ENCODE measurements at regions not wholly inside any gene's neighbourhood (a gene's known extent, or its start where the extent isn't known, plus 50 kb on each side); places are given as distances from the start of the nearest gene placed in this dataset.
"Not testable (repeated sequence)": the region's sequence is repeated elsewhere in the genome, so short reads cannot be mapped to it uniquely, and the experiment has no call there.

GRCh38 chr15:46960581-46960980 is 756.7 kb upstream of the SEMA6D start:
- DNase-seq (ENCODE audit: low read depth) = no peak

GRCh38 chr15:46961795-46962194 is 755.5 kb upstream of the SEMA6D start:
- DNase-seq (ENCODE audit: low read depth) = no peak

- DNase-seq (ENCODE audit: low read depth) = not testable (repeated sequence)
Measured at GRCh38 chr15:46988055-46988454, 729.2 kb upstream of the SEMA6D start.

- DNase-seq (ENCODE audit: low read depth) = no peak
Measured at GRCh38 chr15:46996359-46996758, 720.9 kb upstream of the SEMA6D start.

DNA sequence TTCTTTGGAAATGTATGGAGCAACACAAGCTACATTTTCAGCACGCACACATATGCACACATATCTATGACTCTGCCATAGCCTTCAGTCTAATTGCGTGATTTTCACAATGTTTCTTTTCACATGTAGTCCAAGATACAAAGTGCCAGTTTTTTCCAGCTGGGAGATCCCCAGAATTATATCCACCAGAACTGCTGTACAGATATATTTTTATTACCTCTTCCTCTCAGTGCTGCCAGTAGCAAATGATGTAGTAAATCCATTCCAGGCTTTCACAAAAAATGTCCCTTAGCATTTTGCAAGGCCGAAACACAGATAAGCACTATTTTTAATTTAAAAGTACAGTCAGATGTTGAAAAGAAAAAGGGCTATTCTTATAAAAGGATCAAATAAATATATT is 719.8 kb upstream of the SEMA6D start:
- DNase-seq (ENCODE audit: low read depth) = no peak

DNA sequence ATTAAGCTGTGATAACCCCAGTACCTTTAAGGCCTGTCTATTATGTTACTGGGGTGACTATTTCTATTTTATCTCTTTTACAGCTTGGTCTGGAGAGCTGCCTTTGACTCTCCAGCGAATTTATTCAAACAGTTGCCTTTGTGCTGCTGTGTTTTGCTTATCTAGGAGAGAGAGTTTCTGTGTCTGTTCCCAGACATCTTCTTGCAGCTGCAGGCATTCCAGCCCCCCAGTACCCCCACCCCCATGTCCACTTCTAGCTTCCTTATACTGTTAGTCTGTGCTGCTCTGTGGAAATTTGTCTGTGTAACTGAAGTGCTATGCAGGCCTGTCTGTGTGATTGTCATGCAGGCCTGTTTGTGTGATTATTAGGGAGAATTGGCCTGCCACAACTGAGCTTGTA is 713.7 kb upstream of the SEMA6D start:
- no peak for DNase-seq (ENCODE audit: low read depth)

GRCh38 chr15:47013446-47013845 is 703.9 kb upstream of the SEMA6D start:
- no peak for DNase-seq (ENCODE audit: low read depth)

- no peak for DNase-seq (ENCODE audit: low read depth)
Measured at GRCh38 chr15:47027322-47027946, 689.9 kb upstream of the SEMA6D start.

DNA sequence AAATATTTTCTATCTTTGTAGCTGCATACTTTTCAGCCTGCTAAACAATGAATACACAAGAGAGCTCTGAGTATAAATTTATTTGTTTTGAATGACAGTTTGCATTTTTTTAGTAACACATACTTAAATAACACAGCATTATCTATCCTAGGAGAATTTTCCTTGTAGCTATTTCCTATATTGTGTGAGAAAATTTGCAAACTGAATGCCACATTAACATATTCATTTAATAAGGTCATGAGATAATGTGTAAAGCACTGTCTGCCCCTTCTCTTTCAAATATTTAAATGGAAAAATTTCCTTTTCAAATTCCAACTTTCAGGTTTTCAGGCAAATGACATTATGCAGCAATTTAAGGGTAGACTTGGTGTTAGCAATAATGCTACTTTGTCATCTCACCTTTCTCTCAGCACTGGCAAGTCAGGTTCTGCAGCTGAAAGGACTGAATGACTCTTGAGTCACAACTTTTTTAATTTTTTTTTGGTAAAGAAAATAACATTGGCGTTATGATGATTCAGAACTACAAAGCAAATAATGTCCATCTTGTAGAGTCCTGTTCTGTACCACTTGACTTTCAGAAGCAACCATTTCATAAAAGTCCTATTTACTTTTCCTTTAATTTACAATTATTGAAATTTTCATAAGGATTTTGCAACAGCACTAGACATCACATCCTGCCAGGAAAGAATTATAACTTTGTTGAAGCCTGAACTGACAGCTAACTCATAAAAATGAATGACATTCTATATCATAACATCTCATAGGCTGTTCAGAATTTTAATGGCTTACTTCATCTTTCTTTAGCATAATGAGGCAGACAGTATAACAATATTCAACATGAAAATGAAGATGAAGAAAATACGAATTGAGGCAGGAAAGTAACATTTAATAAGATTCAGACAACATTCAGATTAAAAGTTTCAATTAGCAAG is 681.6 kb upstream of the SEMA6D start:
- DNase-seq (ENCODE audit: low read depth) = no peak

DNA sequence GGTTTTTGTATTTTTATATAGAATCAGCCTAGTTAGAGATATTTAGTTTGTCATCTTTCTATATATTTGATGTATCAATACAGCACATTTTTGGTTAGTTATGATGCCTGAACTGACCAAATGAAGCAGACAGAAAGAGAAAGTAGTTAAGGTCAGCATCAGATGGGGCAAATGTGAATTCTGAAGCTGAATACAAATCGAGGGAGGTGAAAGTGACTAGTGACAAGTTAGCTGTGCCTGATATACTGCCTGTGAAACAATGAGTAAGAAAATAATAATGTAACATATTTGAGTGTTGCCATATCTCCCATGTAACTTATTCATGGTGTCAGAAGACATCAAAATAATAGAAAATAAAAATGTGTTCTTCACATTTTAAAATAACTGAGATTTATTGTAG is 680.3 kb upstream of the SEMA6D start:
- DNase-seq (ENCODE audit: low read depth) = no peak

GRCh38 chr15:47039225-47039624 is 678.1 kb upstream of the SEMA6D start:
- no peak for DNase-seq (ENCODE audit: low read depth)

DNA sequence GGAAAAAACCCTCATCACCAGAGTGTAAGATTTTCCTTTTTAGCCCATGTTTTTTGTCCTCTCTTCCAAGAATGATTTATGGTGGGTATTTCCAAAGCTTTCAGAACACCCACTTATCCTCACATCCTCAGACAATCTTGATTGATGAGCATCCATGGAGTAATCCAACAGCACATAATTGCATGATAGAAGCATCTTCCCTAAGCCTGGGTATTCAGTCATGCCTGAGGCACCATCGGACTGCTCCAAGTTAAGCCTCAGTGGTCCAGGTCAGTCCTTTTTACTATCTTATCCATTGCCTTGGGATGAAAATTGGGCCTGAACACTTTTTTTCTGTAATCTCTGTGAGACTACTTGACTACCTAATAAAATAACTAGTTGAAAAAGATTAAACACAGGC is 676.0 kb upstream of the SEMA6D start:
- DNase-seq (ENCODE audit: low read depth) = no peak

GRCh38 chr15:47047981-47048380 is 669.3 kb upstream of the SEMA6D start:
- DNase-seq (ENCODE audit: low read depth) = not testable (repeated sequence)

DNA sequence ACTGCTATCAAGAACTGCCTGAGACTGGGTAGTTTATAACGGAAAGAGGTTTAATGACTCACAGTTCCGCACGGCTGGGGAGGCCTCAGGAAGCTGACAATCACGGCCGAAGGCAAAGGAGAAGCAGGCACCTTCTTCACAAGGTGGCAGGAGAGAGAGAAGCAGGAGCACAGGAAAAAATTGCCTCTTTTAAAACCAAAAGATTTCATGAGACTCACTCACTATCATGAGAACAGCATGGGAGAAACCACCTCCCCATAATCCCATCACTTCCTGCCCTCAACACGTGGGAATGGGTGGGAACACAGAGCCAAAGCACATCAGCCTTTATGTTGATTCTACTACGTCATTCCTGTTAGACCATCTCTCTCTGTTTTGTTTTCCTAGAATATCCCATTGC is 650.9 kb upstream of the SEMA6D start:
- DNase-seq (ENCODE audit: low read depth) = no peak

- DNase-seq (ENCODE audit: low read depth) = not testable (repeated sequence)
Measured at GRCh38 chr15:47077846-47078245, 639.5 kb upstream of the SEMA6D start.

DNA sequence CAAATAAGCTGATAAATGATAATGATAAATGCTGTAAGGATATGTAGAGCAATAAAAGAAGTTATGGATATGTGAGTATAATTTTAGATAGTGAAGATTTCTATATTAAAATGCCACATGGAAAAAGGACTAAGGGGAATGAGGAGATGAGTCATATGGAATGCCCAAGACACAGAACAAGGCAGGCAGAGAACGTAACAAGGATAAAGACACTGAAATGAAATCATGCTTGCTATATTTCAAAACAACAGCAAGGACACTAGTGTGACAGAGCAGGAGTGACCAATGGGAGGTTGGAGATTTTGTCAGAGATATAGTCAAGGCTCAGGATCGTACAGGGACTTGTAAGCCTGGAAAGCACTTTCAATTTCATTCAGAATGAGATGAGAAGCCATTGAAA is 621.5 kb upstream of the SEMA6D start:
- no peak for DNase-seq (ENCODE audit: low read depth)

DNA sequence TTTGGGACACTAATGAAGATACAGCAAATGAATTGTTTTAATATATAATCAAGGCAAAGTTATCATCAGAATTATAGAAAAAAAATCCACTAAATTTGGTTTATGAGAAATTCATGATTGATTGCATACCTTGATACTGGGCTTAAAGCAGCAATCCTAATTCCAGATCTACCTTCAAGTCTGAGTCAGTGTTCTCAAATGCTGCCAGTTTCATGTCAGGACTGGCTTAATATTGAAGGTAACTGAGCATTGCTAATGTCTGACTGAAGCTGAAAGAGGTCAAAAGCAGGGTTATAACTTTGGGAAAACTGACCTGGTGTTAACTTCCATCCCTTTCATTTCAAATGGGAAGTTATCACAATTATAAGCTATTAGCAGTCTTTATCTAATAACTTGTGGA is 618.8 kb upstream of the SEMA6D start:
- DNase-seq (ENCODE audit: low read depth) = not testable (repeated sequence)

DNA sequence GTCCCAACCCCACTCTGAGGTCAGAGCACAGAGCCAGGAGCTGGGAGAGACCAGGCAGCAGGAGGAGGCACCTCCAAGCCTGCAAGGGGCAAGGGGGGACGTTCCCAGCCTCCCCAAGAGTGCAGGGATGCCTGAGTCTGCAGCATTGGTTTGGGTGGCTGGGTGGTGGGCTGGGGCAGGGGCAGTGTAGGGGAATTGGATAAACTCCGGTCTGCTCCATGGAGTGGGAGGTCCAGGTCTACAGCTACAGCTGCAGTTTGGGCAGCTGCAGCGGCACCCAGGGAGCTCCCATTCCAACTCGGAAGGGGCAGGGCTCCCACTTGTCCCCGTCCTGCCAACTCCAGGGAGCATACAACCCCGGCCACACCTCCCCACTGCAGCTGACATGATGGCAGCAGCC is 617.5 kb upstream of the SEMA6D start:
- not testable (repeated sequence) for DNase-seq (ENCODE audit: low read depth)

DNA sequence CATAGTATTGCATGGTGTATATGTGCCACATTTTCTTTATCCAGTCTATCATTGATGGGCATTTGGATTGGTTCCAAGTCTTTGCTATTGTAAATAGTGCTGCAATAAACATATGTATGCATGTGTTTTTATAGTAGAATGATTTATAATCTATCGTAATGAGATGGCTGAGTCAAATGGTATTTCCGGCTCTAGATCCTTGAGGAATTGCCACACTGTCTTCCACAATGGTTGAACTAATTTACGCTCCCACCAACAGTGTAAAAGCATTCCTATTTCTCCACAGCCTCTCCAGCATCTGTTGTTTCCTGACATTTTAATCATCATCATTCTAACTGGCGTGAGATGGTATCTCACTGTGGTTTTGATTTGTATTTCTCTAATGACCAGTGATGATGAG is 608.5 kb upstream of the SEMA6D start:
- not testable (repeated sequence) for DNase-seq (ENCODE audit: low read depth)

GRCh38 chr15:47116698-47117097 is 600.6 kb upstream of the SEMA6D start:
- DNase-seq (ENCODE audit: low read depth) = no peak

DNA sequence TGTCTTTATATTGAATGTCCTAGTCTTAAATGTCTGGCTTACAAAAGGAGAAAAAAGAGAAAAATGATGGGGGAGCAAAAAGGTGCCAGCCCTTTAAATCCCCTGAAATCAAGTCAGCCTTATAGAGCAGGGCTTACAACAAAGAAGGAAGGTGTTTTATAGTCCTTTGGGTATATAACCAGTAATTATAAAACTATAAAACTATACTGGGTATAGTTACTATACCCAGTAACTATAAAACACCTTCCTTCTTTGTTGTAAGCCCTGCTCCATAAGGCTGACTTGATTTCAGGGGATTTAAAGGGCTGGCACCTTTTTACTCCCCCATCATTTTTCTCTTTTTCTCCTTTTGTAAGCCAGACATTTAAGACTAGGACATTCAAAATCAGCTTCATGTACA is 598.0 kb upstream of the SEMA6D start:
- DNase-seq (ENCODE audit: low read depth) = no peak

- no peak for DNase-seq (ENCODE audit: low read depth)
Measured at GRCh38 chr15:47124430-47125102, 592.7 kb upstream of the SEMA6D start.

GRCh38 chr15:47129033-47129432 is 588.3 kb upstream of the SEMA6D start:
- no peak for DNase-seq (ENCODE audit: low read depth)

Data from non-pigmented ciliary epithelial cell (primary cell).